Liver (tissue), 8 donors: ENCODE measurements at regions not wholly inside any gene's neighbourhood (a gene's known extent, or its start where the extent isn't known, plus 50 kb on each side); places are given as distances from the start of the nearest gene placed in this dataset.

Experiments used
- DNase-seq: peaks from one replicate; pipeline ENCODE4 v3.0.0-alpha.2; 2017; ENCODE audit warnings: low spot score
- H3K27ac ChIP-seq, 2 donors: one replicate each; pipeline ENCODE4 v1.7.0; 2013; ENCODE audit warnings: inconsistent platforms in 2 of 2, low read length in 2 of 2, control low read depth in 1 of 2, low read depth in 1 of 2, mild to moderate bottlenecking in 1 of 2
- H3K27me3 ChIP-seq, 4 donors: one replicate each; pipeline versions ENCODE4 v1.6.1 to v1.7.0; 2013; ENCODE audit warnings: low read length in 3 of 4, inconsistent platforms in 1 of 4, mild to moderate bottlenecking in 1 of 4, moderate library complexity in 1 of 4; ENCODE audit not compliant: control insufficient read depth in 4 of 4, insufficient read depth in 4 of 4
- H3K36me3 ChIP-seq, 4 donors: one replicate each; pipeline versions ENCODE4 v1.6.1 to v1.7.0; 2013; ENCODE audit warnings: low read length in 3 of 4, mild to moderate bottlenecking in 3 of 4, low read depth in 1 of 4, moderate library complexity in 1 of 4; ENCODE audit not compliant: control insufficient read depth in 4 of 4, insufficient read depth in 3 of 4
- H3K4me1 ChIP-seq, 4 donors: one replicate each; pipeline versions ENCODE4 v1.6.1 to v1.7.0; 2013; ENCODE audit warnings: low read length in 3 of 4, mild to moderate bottlenecking in 3 of 4, moderate library complexity in 1 of 4; ENCODE audit not compliant: control insufficient read depth in 4 of 4, insufficient read depth in 4 of 4
- H3K4me3 ChIP-seq, 3 donors: one replicate each; pipeline versions ENCODE4 v1.6.1 to v1.7.0; 2013; ENCODE audit warnings: low read length in 3 of 3, control low read depth in 1 of 3, low read depth in 1 of 3, mild to moderate bottlenecking in 1 of 3
- H3K9ac ChIP-seq, 2 donors: one replicate each; pipeline ENCODE4 v1.7.0; 2013; ENCODE audit warnings: low read length in 2 of 2, mild to moderate bottlenecking in 2 of 2, moderate library complexity in 2 of 2, control low read depth in 1 of 2, low read depth in 1 of 2
- H3K9me3 ChIP-seq, 4 donors: one replicate each; pipeline versions ENCODE4 v1.6.1 to v1.7.0; 2013; ENCODE audit warnings: low read length in 3 of 4; ENCODE audit not compliant: control insufficient read depth in 4 of 4
- ATF3 ChIP-seq: IDR thresholded peaks from 2 replicates; pipeline ENCODE4 v1.6.1; 2016; ENCODE audit warnings: antibody characterized with exemption
- CTCF ChIP-seq: fragments of 150-350 bp; IDR thresholded peaks from 2 replicates; pipeline ENCODE4 v1.5.1; 2017; ENCODE audit warnings: improper control_type of control experiment, low read depth, low read length; ENCODE audit not compliant: missing input control
- EGR1 ChIP-seq, 2 donors: IDR thresholded peaks; 2 replicates each; pipeline ENCODE4 v1.6.1; 2016 to 2018; ENCODE audit warnings: antibody characterized with exemption in 2 of 2, low read depth in 2 of 2
- FOXA1 ChIP-seq: IDR thresholded peaks from 2 replicates; pipeline ENCODE4 v1.6.1; 2016; ENCODE audit warnings: antibody characterized with exemption
- FOXA2 ChIP-seq: IDR thresholded peaks from 2 replicates; pipeline ENCODE4 v1.6.1; 2016; ENCODE audit warnings: antibody characterized with exemption
- GABPA ChIP-seq, 2 donors: IDR thresholded peaks in 1 of 2; conservative IDR thresholded peaks in 1 of 2; 2 replicates each; pipeline ENCODE4 v1.6.1; 2016; ENCODE audit warnings: antibody characterized with exemption in 2 of 2, mild to moderate bottlenecking in 1 of 2, moderate library complexity in 1 of 2
- HNF4G ChIP-seq: IDR thresholded peaks from 2 replicates; pipeline ENCODE4 v1.6.1; 2016; ENCODE audit warnings: antibody characterized with exemption
- JUND ChIP-seq, 2 donors: IDR thresholded peaks; 2 replicates each; pipeline ENCODE4 v1.6.1; 2016; ENCODE audit warnings: antibody characterized with exemption in 2 of 2
- MAX ChIP-seq: IDR thresholded peaks from 2 replicates; pipeline ENCODE4 v1.6.1; 2016; ENCODE audit warnings: antibody characterized with exemption
- NR2F2 ChIP-seq: IDR thresholded peaks from 2 replicates; pipeline ENCODE4 v1.6.1; 2016; ENCODE audit warnings: antibody characterized with exemption
- RAD21 ChIP-seq, 2 donors: IDR thresholded peaks; 2 replicates each; pipeline ENCODE4 v1.6.1; 2016; ENCODE audit warnings: antibody characterized with exemption in 2 of 2, mild to moderate bottlenecking in 2 of 2
- REST ChIP-seq: IDR thresholded peaks from 2 replicates; pipeline ENCODE4 v1.6.1; 2016; ENCODE audit warnings: antibody characterized with exemption, mild to moderate bottlenecking
- RXRA ChIP-seq, 2 donors: IDR thresholded peaks; 2 replicates each; pipeline ENCODE4 v1.6.1; 2017 to 2018; ENCODE audit warnings: antibody characterized with exemption in 2 of 2, mild to moderate bottlenecking in 1 of 2
- SP1 ChIP-seq: IDR thresholded peaks from 2 replicates; pipeline ENCODE4 v1.6.1; 2018; ENCODE audit warnings: antibody characterized with exemption, mild to moderate bottlenecking
- TAF1 ChIP-seq: conservative IDR thresholded peaks from 2 replicates; pipeline ENCODE4 v1.6.1; 2016; ENCODE audit warnings: antibody characterized with exemption, mild to moderate bottlenecking
- YY1 ChIP-seq: IDR thresholded peaks from 2 replicates; pipeline ENCODE4 v1.6.1; 2016; ENCODE audit warnings: antibody characterized with exemption, mild to moderate bottlenecking
- ZBTB33 ChIP-seq: IDR thresholded peaks from 2 replicates; pipeline ENCODE4 v1.6.1; 2016; ENCODE audit warnings: antibody characterized with exemption
- WGBS: extraction: QIAGEN DNeasy Blood & Tissue Kit; methylation state at CpG from one replicate; pipeline ENCODE4 v1.1.7; 2013; 5-methylcytosine and 5-hydroxymethylcytosine counted together
- donor health status: healthy.
- donor health status: healthy.
- donor health status: healthy.
- donor health status: healthy.
- donor health status: healthy.

- no peak for TF ChIP-seq FOXA2
- no peak for TF ChIP-seq HNF4G
- TF ChIP-seq SP1: no peak
- TF ChIP-seq RAD21 (IDR thresholded peaks at IDR 0.05): no peak
- TF ChIP-seq CTCF: no peak
- TF ChIP-seq ZBTB33: no peak
- no peak for TF ChIP-seq YY1
- no peak for TF ChIP-seq NR2F2
- TF ChIP-seq FOXA1: no peak
- no peak for TF ChIP-seq ATF3
- TF ChIP-seq GABPA (IDR thresholded peaks at IDR 0.05 in 1 of 2, conservative IDR thresholded peaks at IDR 0.05 in 1 of 2): no peak
- no peak overlapping the region for H3K27ac ChIP-seq
- no peaks in the 10 kb centered on the region for H3K4me1 ChIP-seq
- H3K36me3 ChIP-seq: no peaks in the 10 kb centered on the region
- H3K4me3 ChIP-seq: no peak overlapping the region
- 89% methylated on average over 20 of the region's 20 CpGs for WGBS
- H3K9me3 ChIP-seq: no peaks in the 10 kb centered on the region
- H3K27me3 ChIP-seq: no peaks in the 10 kb centered on the region
- H3K9ac ChIP-seq: no peak overlapping the region
- no peak for DNase-seq
Measured at GRCh38 chr14:101028971-101029667, 125.6 kb upstream of the RTL1 start.

- DNase-seq: no peak
- Histone ChIP-seq H3K4me3 (no peak overlapping the region), H3K9ac (no peak overlapping the region), H3K36me3 (no peaks in the 10 kb centered on the region), H3K9me3 (no peaks in the 10 kb centered on the region), H3K27ac (no peak overlapping the region), H3K4me1 (no peaks in the 10 kb centered on the region), H3K27me3 (no peaks in the 10 kb centered on the region)
- whole genome bisulfite sequencing: 86% methylated on average over 25 of the region's 25 CpGs
- TF ChIP-seq EGR1 (IDR thresholded peaks at IDR 0.05; ENCODE audit: low read depth in 2 of 2) (no peak), SP1 (no peak), REST (no peak), GABPA (IDR thresholded peaks at IDR 0.05 in 1 of 2, conservative IDR thresholded peaks at IDR 0.05 in 1 of 2) (no peak), MAX (no peak), ZBTB33 (no peak), RAD21 (IDR thresholded peaks at IDR 0.05) (no peak), TAF1 (no peak), RXRA (IDR thresholded peaks at IDR 0.05) (no peak), JUND (IDR thresholded peaks at IDR 0.05) (no peak)
Measured at GRCh38 chr14:101029668-101030290, 126.3 kb upstream of the RTL1 start.
